Coronary artery (tissue), 2 donors: ENCODE measurements at regions not wholly inside any gene's neighbourhood (a gene's known extent, or its start where the extent isn't known, plus 50 kb on each side); places are given as distances from the start of the nearest gene placed in this dataset.
"Not testable (repeated sequence)": the region's sequence is repeated elsewhere in the genome, so short reads cannot be mapped to it uniquely, and the experiment has no call there.

Experiments
- DNase-seq: peaks from one replicate; pipeline ENCODE4 v3.0.0-alpha.2; 2017; ENCODE audit warnings: low spot score
- H3K27ac ChIP-seq, 2 donors: fragments of 200-600 bp; sonication (generic); one replicate each; pipeline ENCODE4 v1.5.1; 2016 to 2019
- H3K4me3 ChIP-seq: fragments of 200-600 bp; sonication (generic); 2 replicates; pipeline ENCODE4 v1.5.1; 2016; ENCODE audit warnings: mild to moderate bottlenecking, moderate library complexity
- TF ChIP-seq, protein P1 (sequence below): fragments of 200-600 bp; sonication (generic); IDR thresholded peaks from one replicate; pipeline ENCODE4 v1.5.1; 2019; ENCODE audit warnings: antibody characterized with exemption

DNA sequence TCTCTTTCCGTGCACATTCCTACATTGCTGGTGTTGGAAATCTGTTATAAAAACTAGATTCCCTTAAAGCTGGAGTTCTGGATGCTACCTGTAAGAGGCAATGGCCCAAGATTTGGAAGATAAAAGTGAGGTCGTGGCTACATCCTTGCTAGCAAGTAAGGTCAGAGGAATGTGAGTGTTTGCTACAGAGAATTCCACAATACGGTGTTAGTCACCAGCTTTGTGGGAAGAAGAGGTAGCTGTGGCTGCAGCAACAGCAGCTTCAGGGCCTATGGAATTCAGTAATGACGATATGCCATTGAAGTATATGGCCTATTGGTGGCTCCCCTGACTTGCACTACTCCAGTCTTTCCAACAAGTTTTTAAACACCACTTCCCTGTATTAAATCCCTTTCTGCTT lies 227.7 kb upstream of the TMEM260 start:
- TF ChIP-seq, protein P1, sequence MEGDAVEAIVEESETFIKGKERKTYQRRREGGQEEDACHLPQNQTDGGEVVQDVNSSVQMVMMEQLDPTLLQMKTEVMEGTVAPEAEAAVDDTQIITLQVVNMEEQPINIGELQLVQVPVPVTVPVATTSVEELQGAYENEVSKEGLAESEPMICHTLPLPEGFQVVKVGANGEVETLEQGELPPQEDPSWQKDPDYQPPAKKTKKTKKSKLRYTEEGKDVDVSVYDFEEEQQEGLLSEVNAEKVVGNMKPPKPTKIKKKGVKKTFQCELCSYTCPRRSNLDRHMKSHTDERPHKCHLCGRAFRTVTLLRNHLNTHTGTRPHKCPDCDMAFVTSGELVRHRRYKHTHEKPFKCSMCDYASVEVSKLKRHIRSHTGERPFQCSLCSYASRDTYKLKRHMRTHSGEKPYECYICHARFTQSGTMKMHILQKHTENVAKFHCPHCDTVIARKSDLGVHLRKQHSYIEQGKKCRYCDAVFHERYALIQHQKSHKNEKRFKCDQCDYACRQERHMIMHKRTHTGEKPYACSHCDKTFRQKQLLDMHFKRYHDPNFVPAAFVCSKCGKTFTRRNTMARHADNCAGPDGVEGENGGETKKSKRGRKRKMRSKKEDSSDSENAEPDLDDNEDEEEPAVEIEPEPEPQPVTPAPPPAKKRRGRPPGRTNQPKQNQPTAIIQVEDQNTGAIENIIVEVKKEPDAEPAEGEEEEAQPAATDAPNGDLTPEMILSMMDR: no peak
- no peak for DNase-seq

DNA sequence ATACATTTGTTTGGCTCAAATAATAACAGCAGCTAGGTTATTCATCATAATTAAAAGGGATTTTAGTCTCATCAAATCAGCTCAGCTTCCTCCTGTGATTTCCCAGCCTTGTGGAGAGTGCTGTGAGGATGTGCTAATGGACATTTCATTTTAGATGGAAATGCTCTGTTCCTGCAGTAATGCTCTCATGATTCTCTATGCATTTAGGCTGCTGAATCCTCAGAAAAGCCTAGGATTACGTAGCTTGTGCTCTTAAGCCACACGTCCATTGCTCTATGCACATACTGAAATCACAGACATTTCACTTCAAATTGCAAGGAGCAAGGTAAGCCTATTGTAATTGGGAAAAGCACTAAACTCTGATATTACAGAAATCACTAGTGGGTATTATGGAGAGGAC lies 226.6 kb upstream of the TMEM260 start:
- Histone ChIP-seq H3K4me3 (no peak overlapping the region), H3K27ac (no peak overlapping the region)
- DNase-seq: no peak
- TF ChIP-seq, protein P1: no peak

More for the DNA sequence above, 227.7 kb upstream of the TMEM260 start:
- Histone ChIP-seq H3K4me3 (no peak overlapping the region), H3K27ac (no peak overlapping the region)

DNA sequence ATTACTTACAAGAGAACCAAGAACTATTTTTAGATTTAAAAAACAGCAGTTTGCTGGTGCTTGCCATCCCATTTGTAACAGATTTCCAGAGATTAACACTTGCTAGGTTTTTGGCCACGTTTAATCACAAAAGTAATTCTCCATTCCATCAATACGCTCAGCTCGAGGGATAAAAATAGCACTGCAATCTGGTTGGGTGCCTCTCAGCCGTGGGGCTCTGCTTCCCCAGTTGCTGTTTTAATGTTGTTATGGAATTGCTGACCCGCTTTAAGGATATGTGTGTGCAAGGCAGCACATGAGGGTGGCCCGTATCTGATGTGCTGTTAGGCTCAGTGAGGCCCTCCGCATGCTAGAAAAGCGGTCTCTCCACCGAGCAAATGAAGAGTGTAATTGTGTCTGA lies 222.2 kb upstream of the TMEM260 start:
- DNase-seq: no peak
- H3K4me3 ChIP-seq: no peak overlapping the region
- TF ChIP-seq, protein P1: no peak
- H3K27ac ChIP-seq: peak overlapping the region; percentile 7 to 32

DNA sequence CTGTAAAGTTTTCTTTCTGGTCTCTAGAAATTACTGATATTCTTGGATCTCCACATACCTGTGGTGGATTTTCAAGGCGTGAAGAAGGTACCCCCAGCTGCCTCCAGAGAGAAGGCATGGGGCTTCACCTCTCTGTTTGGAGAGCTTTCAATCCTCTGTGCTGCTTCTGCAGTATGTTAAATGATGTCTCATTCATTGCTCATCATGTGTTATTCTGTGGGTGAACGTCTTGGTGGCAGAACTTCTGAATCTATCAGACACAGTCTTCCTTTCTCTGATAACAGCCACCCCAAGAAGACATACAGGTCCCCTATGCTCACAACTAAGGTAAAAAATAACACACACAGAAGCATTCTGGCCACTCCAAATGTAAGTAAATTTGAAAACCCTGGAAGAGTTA lies 221.3 kb upstream of the TMEM260 start:
- Histone ChIP-seq H3K4me3 (no peak overlapping the region), H3K27ac (no peak overlapping the region)
- no peak for DNase-seq
- TF ChIP-seq, protein P1: no peak

DNA sequence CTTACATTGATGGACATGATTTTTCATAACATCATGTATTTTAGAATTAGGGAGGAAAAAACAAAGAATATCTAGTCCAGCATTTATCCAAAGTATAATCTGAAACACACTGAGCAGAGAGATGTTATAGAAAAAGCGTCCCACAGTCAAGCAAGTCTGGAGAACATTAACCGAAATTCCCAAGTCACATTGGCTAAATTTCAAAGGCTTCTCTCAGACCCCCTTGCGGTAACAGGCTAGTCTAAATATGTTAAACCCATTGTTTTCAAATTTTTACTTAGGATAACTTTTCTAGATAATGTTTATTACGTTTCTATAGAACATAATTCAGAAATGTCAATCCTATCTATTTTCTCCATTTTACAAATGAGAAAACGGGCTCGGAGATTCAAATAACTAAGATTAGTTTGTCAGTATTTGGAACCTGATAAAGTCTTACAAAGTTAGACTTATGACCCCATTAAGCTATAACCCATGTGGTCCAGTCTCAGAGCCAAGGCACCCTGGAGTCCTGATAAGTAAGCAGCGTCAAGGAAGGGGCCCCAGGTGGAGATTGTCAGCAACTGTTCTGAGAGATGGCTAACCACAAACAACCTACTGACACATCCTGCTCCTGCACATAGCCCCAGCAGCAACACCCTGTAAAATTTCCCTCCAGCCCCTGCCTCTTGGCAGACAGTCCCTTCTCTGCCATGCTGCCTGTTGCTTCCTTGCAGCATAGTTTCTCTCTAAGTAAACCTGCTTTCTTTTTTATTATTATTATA lies 220.6 kb upstream of the TMEM260 start:
- DNase-seq: no peak
- TF ChIP-seq, protein P1: no peak
- Histone ChIP-seq H3K4me3 (no peak overlapping the region), H3K27ac (no peak overlapping the region)

DNA sequence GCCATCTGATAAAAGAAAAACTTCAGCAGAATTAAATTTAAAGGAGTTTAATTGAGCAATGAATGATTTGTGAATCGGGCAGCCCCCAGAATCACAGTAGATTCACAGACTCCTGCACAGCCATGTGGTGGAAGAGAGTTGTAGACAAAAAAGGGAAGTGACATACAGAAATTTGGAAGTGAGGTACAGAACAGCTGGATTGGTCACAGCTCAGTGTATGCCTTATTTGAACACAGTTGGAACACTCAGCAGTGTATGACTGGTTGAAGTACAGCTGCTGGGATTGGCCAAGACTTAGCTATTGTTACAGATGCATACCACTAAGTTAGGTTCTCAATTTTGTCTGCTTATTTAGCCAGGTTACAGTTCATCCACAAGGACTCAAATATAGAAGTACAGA lies 213.9 kb upstream of the TMEM260 start:
- DNase-seq, H3K27ac ChIP-seq, H3K4me3 ChIP-seq: not testable (repeated sequence)

DNA sequence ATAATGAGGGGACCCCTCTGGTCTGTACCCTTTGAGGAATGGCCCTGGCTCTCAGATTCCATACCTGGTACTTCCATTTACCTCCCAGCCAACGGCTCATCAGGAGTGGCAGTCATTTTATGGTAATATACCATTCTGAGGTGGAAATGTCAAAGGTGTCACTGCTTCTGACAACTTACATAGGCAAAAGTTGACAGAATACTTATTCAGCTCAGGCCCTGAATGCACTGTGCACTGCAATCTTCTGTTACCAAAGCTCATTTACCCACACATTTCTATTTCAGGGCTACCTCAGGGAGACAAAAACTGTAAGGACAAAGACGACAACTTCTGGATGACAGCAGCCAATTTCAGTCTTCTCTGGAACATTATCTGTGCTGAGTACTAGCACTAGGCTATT lies 212.2 kb upstream of the TMEM260 start:
- no peak for DNase-seq
- Histone ChIP-seq H3K4me3 (no peak overlapping the region), H3K27ac (no peak overlapping the region)
- TF ChIP-seq, protein P1: no peak
